GM20000 (cell line): ENCODE measurements at regions not wholly inside any gene's neighbourhood (a gene's known extent, or its start where the extent isn't known, plus 50 kb on each side); places are given as distances from the start of the nearest gene placed in this dataset.

ENCODE experiments used
- DNase-seq: peaks from one replicate; pipeline ENCODE4 v3.0.0; 2012; ENCODE audit warnings: low spot score
- CTCF ChIP-seq: IDR thresholded peaks from 2 replicates; pipeline ENCODE4 v1.5.1; 2012; ENCODE audit warnings: mild to moderate bottlenecking, control low read depth; ENCODE audit errors: extremely low read depth, missing control alignments

GRCh38 chr16:85512808-85513115 lies 100.4 kb upstream of the GSE1 start:
- DNase-seq, result no peak
- TF ChIP-seq CTCF, result no peak

- no peak for DNase-seq
- TF ChIP-seq CTCF, result no peak
Measured at GRCh38 chr16:85513180-85513579, 99.9 kb upstream of the GSE1 start.

- TF ChIP-seq CTCF, result no peak
- DNase-seq, result no peak
Measured at GRCh38 chr16:85513649-85514048, 99.5 kb upstream of the GSE1 start.

- TF ChIP-seq CTCF, result no peak
- no peak for DNase-seq
Measured at GRCh38 chr16:85514295-85514597, 98.9 kb upstream of the GSE1 start.

GRCh38 chr16:85514598-85515318 lies 98.4 kb upstream of the GSE1 start:
- no peak for DNase-seq
- TF ChIP-seq CTCF, result no peak

- no peak for DNase-seq
- no peak for TF ChIP-seq CTCF
Measured at GRCh38 chr16:85515319-85515745, 97.8 kb upstream of the GSE1 start.

GRCh38 chr16:85515830-85516397 lies 97.2 kb upstream of the GSE1 start:
- DNase-seq, result no peak
- TF ChIP-seq CTCF, result no peak
